K562 (cell line): ENCODE measurements at regions not wholly inside any gene's neighbourhood (a gene's known extent, or its start where the extent isn't known, plus 50 kb on each side); places are given as distances from the start of the nearest gene placed in this dataset.

Source experiments
- ELF4 ChIP-seq: fragments of 450-650 bp; formaldehyde crosslinking; IDR thresholded peaks from 2 replicates; pipeline ENCODE4 v1.4.0; 2022; ENCODE audit warnings: missing genetic modification characterization
- ETV1 ChIP-seq: fragments of 450-650 bp; conservative IDR thresholded peaks from 2 replicates; pipeline ENCODE4 v1.6.1; 2016; ENCODE audit warnings: missing genetic modification characterization, control low read depth, low read depth, missing compliant biosample characterization
- MBD2 ChIP-seq: sonication (generic); IDR thresholded peaks from 2 replicates; pipeline ENCODE4 v1.6.1; 2016; ENCODE audit warnings: low read depth, borderline replicate concordance
- USF2 ChIP-seq: sonication (generic); formaldehyde crosslinking; IDR thresholded peaks from 2 replicates; pipeline ENCODE4 v1.5.0; 2020; ENCODE audit warnings: missing genetic modification reagents
- TF ChIP-seq, protein P1 (sequence below), 3 experiments: IDR thresholded peaks in 2 of 3; conservative IDR thresholded peaks in 1 of 3; 2 replicates each; pipeline ENCODE4 v1.5.1; 2011 to 2012; ENCODE audit warnings: low read length in 3 of 3, mild to moderate bottlenecking in 3 of 3, control low read depth in 2 of 3, improper control_type of control experiment in 1 of 3, inconsistent platforms in 1 of 3, low read depth in 1 of 3, mixed read lengths in 1 of 3, moderate library complexity in 1 of 3; ENCODE audit not compliant: insufficient read depth in 2 of 3
- TF ChIP-seq, protein P2 (sequence below): fragments of 450-650 bp; conservative IDR thresholded peaks from 2 replicates; pipeline ENCODE4 v1.6.1; 2016; ENCODE audit warnings: missing genetic modification characterization, low read depth, mild to moderate bottlenecking, missing compliant biosample characterization, moderate library complexity
- TF ChIP-seq, protein P3 (sequence below): fragments of 450-650 bp; formaldehyde crosslinking; IDR thresholded peaks from 2 replicates; pipeline ENCODE4 v1.4.0; 2020; ENCODE audit warnings: mild to moderate bottlenecking, moderate library complexity

DNA sequence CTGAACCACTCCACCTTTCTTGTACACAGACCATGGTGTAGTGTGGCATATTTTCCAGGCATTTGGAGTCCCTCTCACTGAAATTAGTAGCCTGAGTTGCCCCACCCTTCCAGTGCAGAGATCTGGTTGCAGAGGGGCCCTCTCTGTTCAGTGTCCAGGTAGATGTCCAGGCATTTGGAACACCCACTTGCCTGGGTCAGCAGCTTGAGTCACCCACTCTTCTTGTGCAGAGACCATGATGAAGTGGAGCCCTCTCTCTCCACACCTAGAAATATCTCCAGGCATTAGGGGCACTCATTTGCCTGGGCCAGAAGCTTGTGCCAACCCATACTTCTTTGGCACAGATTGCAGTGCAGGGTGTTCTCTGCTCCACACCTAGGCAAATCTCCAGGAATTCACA, 2733.3 kb downstream of the PCDH7 start:
- no peak for TF ChIP-seq MBD2
- no peak for TF ChIP-seq ETV1
- no peak for TF ChIP-seq ELF4
- TF ChIP-seq, protein P1, sequence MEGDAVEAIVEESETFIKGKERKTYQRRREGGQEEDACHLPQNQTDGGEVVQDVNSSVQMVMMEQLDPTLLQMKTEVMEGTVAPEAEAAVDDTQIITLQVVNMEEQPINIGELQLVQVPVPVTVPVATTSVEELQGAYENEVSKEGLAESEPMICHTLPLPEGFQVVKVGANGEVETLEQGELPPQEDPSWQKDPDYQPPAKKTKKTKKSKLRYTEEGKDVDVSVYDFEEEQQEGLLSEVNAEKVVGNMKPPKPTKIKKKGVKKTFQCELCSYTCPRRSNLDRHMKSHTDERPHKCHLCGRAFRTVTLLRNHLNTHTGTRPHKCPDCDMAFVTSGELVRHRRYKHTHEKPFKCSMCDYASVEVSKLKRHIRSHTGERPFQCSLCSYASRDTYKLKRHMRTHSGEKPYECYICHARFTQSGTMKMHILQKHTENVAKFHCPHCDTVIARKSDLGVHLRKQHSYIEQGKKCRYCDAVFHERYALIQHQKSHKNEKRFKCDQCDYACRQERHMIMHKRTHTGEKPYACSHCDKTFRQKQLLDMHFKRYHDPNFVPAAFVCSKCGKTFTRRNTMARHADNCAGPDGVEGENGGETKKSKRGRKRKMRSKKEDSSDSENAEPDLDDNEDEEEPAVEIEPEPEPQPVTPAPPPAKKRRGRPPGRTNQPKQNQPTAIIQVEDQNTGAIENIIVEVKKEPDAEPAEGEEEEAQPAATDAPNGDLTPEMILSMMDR (IDR thresholded peaks at IDR 0.05 in 2 of 3, conservative IDR thresholded peaks at IDR 0.05 in 1 of 3; ENCODE audit: insufficient read depth in 2 of 3, low read depth in 1 of 3, low read length in 3 of 3) = no peak
- TF ChIP-seq USF2 (CRISPR knock-in tag) = no peak
- TF ChIP-seq, protein P2, sequence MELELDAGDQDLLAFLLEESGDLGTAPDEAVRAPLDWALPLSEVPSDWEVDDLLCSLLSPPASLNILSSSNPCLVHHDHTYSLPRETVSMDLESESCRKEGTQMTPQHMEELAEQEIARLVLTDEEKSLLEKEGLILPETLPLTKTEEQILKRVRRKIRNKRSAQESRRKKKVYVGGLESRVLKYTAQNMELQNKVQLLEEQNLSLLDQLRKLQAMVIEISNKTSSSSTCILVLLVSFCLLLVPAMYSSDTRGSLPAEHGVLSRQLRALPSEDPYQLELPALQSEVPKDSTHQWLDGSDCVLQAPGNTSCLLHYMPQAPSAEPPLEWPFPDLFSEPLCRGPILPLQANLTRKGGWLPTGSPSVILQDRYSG (tag) = no peak
- TF ChIP-seq, protein P3, sequence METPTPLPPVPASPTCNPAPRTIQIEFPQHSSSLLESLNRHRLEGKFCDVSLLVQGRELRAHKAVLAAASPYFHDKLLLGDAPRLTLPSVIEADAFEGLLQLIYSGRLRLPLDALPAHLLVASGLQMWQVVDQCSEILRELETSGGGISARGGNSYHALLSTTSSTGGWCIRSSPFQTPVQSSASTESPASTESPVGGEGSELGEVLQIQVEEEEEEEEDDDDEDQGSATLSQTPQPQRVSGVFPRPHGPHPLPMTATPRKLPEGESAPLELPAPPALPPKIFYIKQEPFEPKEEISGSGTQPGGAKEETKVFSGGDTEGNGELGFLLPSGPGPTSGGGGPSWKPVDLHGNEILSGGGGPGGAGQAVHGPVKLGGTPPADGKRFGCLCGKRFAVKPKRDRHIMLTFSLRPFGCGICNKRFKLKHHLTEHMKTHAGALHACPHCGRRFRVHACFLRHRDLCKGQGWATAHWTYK (CRISPR knock-in tag) = no peak
